ENCODE measurements at regions not wholly inside any gene's neighbourhood (a gene's known extent, or its start where the extent isn't known, plus 50 kb on each side); places are given as distances from the start of the nearest gene placed in this dataset.

DNA sequence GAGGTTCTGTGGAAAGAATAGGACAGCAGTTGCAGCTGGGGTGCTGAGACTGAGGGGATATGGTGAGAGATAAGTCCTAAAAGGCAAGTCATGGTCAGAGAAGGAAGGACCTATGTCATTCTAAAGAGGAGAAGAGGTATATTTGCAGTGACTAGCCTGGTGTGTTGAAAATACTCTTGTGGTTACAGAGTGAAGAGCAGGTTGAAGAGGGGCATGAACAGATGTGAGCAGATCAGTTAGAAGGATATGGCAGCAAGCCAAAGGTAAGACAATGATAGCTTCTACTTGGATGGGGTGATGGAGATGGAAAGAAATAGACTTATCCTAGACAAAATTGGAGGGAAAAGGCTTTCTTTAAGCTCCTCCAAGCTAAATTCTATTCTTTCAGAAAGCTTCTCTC, 469.8 kb upstream of the CPEB2 start:
- TF ChIP-seq, protein P1, sequence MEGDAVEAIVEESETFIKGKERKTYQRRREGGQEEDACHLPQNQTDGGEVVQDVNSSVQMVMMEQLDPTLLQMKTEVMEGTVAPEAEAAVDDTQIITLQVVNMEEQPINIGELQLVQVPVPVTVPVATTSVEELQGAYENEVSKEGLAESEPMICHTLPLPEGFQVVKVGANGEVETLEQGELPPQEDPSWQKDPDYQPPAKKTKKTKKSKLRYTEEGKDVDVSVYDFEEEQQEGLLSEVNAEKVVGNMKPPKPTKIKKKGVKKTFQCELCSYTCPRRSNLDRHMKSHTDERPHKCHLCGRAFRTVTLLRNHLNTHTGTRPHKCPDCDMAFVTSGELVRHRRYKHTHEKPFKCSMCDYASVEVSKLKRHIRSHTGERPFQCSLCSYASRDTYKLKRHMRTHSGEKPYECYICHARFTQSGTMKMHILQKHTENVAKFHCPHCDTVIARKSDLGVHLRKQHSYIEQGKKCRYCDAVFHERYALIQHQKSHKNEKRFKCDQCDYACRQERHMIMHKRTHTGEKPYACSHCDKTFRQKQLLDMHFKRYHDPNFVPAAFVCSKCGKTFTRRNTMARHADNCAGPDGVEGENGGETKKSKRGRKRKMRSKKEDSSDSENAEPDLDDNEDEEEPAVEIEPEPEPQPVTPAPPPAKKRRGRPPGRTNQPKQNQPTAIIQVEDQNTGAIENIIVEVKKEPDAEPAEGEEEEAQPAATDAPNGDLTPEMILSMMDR (IDR thresholded peaks at IDR 0.05 in 8 of 11, conservative IDR thresholded peaks at IDR 0.05 in 3 of 11), result no peak
- no peak for TF ChIP-seq POLR2AphosphoS5 (IDR thresholded peaks at IDR 0.05)

All from spleen (tissue), 7 donors.